HepG2 (cell line): ENCODE measurements at regions not wholly inside any gene's neighbourhood (a gene's known extent, or its start where the extent isn't known, plus 50 kb on each side); places are given as distances from the start of the nearest gene placed in this dataset.
A peak's percentile ranks its signal among the peaks of the same experiment; 100 is the strongest.

ENCODE experiments used
- ATF1 ChIP-seq: IDR thresholded peaks from 2 replicates; pipeline ENCODE4 v1.6.1; 2016; ENCODE audit warnings: mild to moderate bottlenecking, control low read depth
- CHCHD3 ChIP-seq: sonication (generic); formaldehyde crosslinking; IDR thresholded peaks from 2 replicates; pipeline ENCODE4 v1.8.0; 2022; ENCODE audit warnings: mild to moderate bottlenecking, missing genetic modification reagents, moderate library complexity
- FOXA1 ChIP-seq, 2 experiments: fragments of 450-650 bp in 1 of 2; sonication (generic) in 1 of 2; formaldehyde crosslinking in 1 of 2; IDR thresholded peaks; 2 replicates each; pipeline versions ENCODE4 v1.4.0 to v1.6.1; 2016 to 2020; ENCODE audit warnings: missing genetic modification reagents in 1 of 2
- GABPB1 ChIP-seq: IDR thresholded peaks from 2 replicates; pipeline ENCODE4 v1.6.1; 2016; ENCODE audit warnings: mild to moderate bottlenecking, missing genetic modification reagents, moderate library complexity, missing compliant biosample characterization
- HNRNPLL ChIP-seq: fragments of 200-400 bp; formaldehyde crosslinking; IDR thresholded peaks from 2 replicates; pipeline ENCODE4 v1.6.1; 2017; ENCODE audit warnings: mild to moderate bottlenecking, low read depth, low read length; ENCODE audit not compliant: poor library complexity, severe bottlenecking
- KAT8 ChIP-seq: IDR thresholded peaks from 2 replicates; pipeline ENCODE4 v1.6.1; 2016; ENCODE audit warnings: missing genetic modification reagents, missing compliant biosample characterization
- KLF11 ChIP-seq: IDR thresholded peaks from 2 replicates; pipeline ENCODE4 v1.6.1; 2016; ENCODE audit warnings: missing compliant biosample characterization
- NFKBIZ ChIP-seq: IDR thresholded peaks from 2 replicates; pipeline ENCODE4 v1.6.1; 2018; ENCODE audit warnings: missing genetic modification reagents, missing compliant biosample characterization
- ONECUT2 ChIP-seq: sonication (generic); formaldehyde crosslinking; IDR thresholded peaks from 2 replicates; pipeline ENCODE4 v1.4.0; 2020; ENCODE audit warnings: missing genetic modification reagents
- PITX1 ChIP-seq: sonication (generic); formaldehyde crosslinking; IDR thresholded peaks from 2 replicates; pipeline ENCODE4 v1.5.1; 2020; ENCODE audit warnings: mild to moderate bottlenecking, missing genetic modification reagents
- RBM22 ChIP-seq: fragments of 200-400 bp; formaldehyde crosslinking; optimal IDR thresholded peaks from 2 replicates; pipeline ENCODE3; 2017; ENCODE audit warnings: mild to moderate bottlenecking, low read length, moderate library complexity
- RFX3 ChIP-seq: IDR thresholded peaks from 2 replicates; pipeline ENCODE4 v1.6.1; 2016; ENCODE audit warnings: missing biosample characterization, missing genetic modification reagents
- SIN3B ChIP-seq: fragments of 150-350 bp; IDR thresholded peaks from 2 replicates; pipeline ENCODE4 v1.6.1; 2014; ENCODE audit warnings: low read length
- SIX1 ChIP-seq: sonication (generic); formaldehyde crosslinking; IDR thresholded peaks from 2 replicates; pipeline ENCODE4 v1.4.0; 2020; ENCODE audit warnings: missing genetic modification reagents, borderline replicate concordance
- SMAD9 ChIP-seq: sonication (generic); formaldehyde crosslinking; IDR thresholded peaks from 2 replicates; pipeline ENCODE4 v1.5.1; 2020; ENCODE audit warnings: mild to moderate bottlenecking, missing genetic modification reagents
- STAG1 ChIP-seq: sonication (generic); formaldehyde crosslinking; IDR thresholded peaks from 2 replicates; pipeline ENCODE4 v1.4.0; 2020; ENCODE audit warnings: missing genetic modification reagents
- THAP11 ChIP-seq: IDR thresholded peaks from 2 replicates; pipeline ENCODE4 v1.6.1; 2016; ENCODE audit warnings: missing biosample characterization, missing genetic modification reagents
- ZNF124 ChIP-seq: sonication (generic); formaldehyde crosslinking; IDR thresholded peaks from 2 replicates; pipeline ENCODE4 v1.4.0; 2020; ENCODE audit warnings: missing genetic modification reagents
- ZNF205 ChIP-seq: IDR thresholded peaks from 2 replicates; pipeline ENCODE4 v1.6.1; 2018; ENCODE audit warnings: missing biosample characterization, missing genetic modification reagents
- ZNF263 ChIP-seq: sonication (generic); formaldehyde crosslinking; IDR thresholded peaks from 2 replicates; pipeline ENCODE4 v1.4.0; 2020; ENCODE audit warnings: missing genetic modification reagents
- TF ChIP-seq, protein P1 (sequence below): sonication (generic); formaldehyde crosslinking; IDR thresholded peaks from 2 replicates; pipeline ENCODE4 v1.4.0; 2020; ENCODE audit warnings: missing genetic modification reagents, borderline replicate concordance
- TF ChIP-seq, protein P2 (sequence below): sonication (generic); formaldehyde crosslinking; IDR thresholded peaks from 2 replicates; pipeline ENCODE4 v1.4.0; 2020; ENCODE audit warnings: missing genetic modification reagents; ENCODE audit errors: not compliant biosample characterization
- TF ChIP-seq, protein P3 (sequence below): sonication (generic); formaldehyde crosslinking; IDR thresholded peaks from 2 replicates; pipeline ENCODE4 v1.5.0; 2020; ENCODE audit warnings: mild to moderate bottlenecking, missing genetic modification reagents, moderate library complexity
- TF ChIP-seq, protein P4 (sequence below): IDR thresholded peaks from 2 replicates; pipeline ENCODE4 v1.6.1; 2018; ENCODE audit warnings: missing genetic modification reagents

DNA sequence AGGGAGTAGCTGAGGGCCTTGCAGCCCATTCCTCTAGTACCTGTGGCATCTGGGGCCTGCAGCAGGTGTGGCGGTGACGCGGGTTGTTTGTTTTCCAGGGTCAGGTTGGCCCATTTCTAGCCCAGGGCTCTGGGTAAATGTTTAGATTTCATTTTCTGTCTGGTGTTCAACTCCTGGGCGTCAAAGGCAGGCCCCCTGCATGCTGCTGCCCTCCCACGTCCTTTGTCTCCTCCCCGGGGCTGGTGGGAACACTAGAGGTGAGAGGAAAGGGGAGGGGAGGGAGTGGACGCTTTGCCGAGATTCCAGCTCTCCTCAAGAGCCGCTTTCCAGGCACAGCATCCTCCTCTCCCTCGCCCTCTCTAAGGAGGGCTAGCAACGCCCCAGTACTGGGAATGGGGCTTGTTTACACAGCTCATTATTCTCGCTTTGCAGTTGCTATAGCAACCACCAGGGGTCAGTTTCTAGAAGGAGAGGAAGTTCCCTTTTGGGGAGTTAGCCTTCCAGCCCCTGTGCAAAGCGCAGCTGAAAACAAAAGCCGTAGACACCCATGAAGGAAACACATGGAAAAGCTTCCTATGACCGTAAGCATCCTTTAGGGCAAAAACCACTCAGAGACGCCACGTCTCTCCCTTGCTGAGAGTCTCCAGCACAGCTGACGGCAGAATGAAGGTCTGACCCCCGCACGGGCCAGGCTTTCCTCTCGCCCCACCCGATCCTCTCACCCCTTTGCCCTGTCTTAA is 170.6 kb downstream of the LY86 start (continued):
- TF ChIP-seq FOXA1 (IDR thresholded peaks at IDR 0.05) (no peak), FOXA1 (CRISPR knock-in tag; IDR thresholded peaks at IDR 0.05) (peak; percentile 91), NFKBIZ (no peak), PITX1 (CRISPR knock-in tag) (no peak), ATF1 (no peak), SMAD9 (CRISPR knock-in tag) (no peak), STAG1 (CRISPR knock-in tag) (peak; percentile 53), ONECUT2 (CRISPR knock-in tag) (no peak), GABPB1 (CRISPR knock-in tag) (no peak), ZNF263 (no peak), CHCHD3 (CRISPR knock-in tag) (no peak), RBM22 (no peak), KLF11 (CRISPR knock-in tag) (no peak), THAP11 (CRISPR knock-in tag) (no peak), ZNF205 (CRISPR knock-in tag) (no peak), SIX1 (no peak), HNRNPLL (no peak), RFX3 (CRISPR knock-in tag) (peak; percentile 71), KAT8 (CRISPR knock-in tag) (no peak), ZNF124 (CRISPR knock-in tag) (no peak), SIN3B (no peak)
- TF ChIP-seq, protein P1, sequence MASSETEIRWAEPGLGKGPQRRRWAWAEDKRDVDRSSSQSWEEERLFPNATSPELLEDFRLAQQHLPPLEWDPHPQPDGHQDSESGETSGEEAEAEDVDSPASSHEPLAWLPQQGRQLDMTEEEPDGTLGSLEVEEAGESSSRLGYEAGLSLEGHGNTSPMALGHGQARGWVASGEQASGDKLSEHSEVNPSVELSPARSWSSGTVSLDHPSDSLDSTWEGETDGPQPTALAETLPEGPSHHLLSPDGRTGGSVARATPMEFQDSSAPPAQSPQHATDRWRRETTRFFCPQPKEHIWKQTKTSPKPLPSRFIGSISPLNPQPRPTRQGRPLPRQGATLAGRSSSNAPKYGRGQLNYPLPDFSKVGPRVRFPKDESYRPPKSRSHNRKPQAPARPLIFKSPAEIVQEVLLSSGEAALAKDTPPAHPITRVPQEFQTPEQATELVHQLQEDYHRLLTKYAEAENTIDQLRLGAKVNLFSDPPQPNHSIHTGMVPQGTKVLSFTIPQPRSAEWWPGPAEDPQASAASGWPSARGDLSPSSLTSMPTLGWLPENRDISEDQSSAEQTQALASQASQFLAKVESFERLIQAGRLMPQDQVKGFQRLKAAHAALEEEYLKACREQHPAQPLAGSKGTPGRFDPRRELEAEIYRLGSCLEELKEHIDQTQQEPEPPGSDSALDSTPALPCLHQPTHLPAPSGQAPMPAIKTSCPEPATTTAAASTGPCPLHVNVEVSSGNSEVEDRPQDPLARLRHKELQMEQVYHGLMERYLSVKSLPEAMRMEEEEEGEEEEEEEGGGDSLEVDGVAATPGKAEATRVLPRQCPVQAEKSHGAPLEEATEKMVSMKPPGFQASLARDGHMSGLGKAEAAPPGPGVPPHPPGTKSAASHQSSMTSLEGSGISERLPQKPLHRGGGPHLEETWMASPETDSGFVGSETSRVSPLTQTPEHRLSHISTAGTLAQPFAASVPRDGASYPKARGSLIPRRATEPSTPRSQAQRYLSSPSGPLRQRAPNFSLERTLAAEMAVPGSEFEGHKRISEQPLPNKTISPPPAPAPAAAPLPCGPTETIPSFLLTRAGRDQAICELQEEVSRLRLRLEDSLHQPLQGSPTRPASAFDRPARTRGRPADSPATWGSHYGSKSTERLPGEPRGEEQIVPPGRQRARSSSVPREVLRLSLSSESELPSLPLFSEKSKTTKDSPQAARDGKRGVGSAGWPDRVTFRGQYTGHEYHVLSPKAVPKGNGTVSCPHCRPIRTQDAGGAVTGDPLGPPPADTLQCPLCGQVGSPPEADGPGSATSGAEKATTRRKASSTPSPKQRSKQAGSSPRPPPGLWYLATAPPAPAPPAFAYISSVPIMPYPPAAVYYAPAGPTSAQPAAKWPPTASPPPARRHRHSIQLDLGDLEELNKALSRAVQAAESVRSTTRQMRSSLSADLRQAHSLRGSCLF (CRISPR knock-in tag), result no peak
- TF ChIP-seq, protein P2, sequence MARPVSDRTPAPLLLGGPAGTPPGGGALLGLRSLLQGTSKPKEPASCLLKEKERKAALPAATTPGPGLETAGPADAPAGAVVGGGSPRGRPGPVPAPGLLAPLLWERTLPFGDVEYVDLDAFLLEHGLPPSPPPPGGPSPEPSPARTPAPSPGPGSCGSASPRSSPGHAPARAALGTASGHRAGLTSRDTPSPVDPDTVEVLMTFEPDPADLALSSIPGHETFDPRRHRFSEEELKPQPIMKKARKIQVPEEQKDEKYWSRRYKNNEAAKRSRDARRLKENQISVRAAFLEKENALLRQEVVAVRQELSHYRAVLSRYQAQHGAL (CRISPR knock-in tag), result no peak
- TF ChIP-seq, protein P3, sequence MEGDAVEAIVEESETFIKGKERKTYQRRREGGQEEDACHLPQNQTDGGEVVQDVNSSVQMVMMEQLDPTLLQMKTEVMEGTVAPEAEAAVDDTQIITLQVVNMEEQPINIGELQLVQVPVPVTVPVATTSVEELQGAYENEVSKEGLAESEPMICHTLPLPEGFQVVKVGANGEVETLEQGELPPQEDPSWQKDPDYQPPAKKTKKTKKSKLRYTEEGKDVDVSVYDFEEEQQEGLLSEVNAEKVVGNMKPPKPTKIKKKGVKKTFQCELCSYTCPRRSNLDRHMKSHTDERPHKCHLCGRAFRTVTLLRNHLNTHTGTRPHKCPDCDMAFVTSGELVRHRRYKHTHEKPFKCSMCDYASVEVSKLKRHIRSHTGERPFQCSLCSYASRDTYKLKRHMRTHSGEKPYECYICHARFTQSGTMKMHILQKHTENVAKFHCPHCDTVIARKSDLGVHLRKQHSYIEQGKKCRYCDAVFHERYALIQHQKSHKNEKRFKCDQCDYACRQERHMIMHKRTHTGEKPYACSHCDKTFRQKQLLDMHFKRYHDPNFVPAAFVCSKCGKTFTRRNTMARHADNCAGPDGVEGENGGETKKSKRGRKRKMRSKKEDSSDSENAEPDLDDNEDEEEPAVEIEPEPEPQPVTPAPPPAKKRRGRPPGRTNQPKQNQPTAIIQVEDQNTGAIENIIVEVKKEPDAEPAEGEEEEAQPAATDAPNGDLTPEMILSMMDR (CRISPR knock-in tag), result peak; percentile 62
- TF ChIP-seq, protein P4, sequence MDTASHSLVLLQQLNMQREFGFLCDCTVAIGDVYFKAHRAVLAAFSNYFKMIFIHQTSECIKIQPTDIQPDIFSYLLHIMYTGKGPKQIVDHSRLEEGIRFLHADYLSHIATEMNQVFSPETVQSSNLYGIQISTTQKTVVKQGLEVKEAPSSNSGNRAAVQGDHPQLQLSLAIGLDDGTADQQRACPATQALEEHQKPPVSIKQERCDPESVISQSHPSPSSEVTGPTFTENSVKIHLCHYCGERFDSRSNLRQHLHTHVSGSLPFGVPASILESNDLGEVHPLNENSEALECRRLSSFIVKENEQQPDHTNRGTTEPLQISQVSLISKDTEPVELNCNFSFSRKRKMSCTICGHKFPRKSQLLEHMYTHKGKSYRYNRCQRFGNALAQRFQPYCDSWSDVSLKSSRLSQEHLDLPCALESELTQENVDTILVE (CRISPR knock-in tag), result no peak
